ENCODE measurements at regions not wholly inside any gene's neighbourhood (a gene's known extent, or its start where the extent isn't known, plus 50 kb on each side); places are given as distances from the start of the nearest gene placed in this dataset.

DNA sequence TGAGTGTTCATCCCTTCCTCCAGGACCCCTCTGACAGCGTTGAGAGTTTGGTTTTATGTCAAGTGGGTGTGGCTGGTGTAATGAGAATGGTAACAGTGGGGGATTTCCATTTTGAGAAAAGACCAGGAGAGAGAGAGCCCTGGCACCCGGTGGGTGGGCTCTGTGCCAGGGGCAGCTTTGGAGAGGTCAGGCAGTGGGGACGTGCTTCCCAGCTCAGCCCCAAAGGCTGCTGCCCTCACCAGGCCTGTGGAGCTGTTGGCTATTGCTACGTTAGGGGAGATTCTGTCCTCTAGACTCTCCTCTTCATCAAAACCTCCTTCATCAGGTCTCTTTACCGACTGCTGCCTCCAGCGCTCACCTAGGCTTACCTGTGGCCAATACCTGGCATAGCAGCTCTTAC, 176.3 kb downstream of the PTPRU start:
- TF ChIP-seq CTCF (IDR thresholded peaks at IDR 0.05): no peak
- no peak for TF ChIP-seq POLR2A (IDR thresholded peaks at IDR 0.05)
